C4-2B (cell line): ENCODE measurements at regions not wholly inside any gene's neighbourhood (a gene's known extent, or its start where the extent isn't known, plus 50 kb on each side); places are given as distances from the start of the nearest gene placed in this dataset.
"Not testable (repeated sequence)": the region's sequence is repeated elsewhere in the genome, so short reads cannot be mapped to it uniquely, and the experiment has no call there.

Experiments
- H3K27ac ChIP-seq: fragments of 450-650 bp; 2 replicates; pipeline ENCODE4 v1.5.1; 2017
- ZFX ChIP-seq: fragments of 450-650 bp; IDR thresholded peaks from 2 replicates; pipeline ENCODE4 v1.6.1; 2017
- TF ChIP-seq, protein P1 (sequence below): fragments of 450-650 bp; conservative IDR thresholded peaks from 2 replicates; pipeline ENCODE4 v1.5.1; 2017; ENCODE audit warnings: mild to moderate bottlenecking

DNA sequence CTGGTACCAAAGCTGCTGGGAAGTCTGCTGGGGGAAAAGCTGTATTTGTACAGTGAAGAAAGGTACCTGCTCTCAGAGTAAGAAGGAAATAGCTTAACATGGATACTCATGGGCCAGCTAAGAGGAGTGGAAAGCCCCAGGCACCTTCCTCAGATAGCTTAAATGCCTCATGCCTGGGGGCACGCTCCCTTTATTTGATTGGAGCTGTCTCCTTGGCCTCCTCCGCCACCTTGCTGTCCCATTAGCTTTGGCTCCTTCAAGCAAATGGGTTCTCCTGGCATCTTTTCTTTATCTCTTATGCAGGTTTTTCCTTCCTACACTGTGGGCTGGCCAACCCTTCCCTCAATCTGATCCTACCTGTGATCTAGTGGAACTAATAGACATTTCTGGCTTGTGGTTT lies 318.5 kb downstream of the SH2D4B start:
- no peak overlapping the region for H3K27ac ChIP-seq
- TF ChIP-seq, protein P1, sequence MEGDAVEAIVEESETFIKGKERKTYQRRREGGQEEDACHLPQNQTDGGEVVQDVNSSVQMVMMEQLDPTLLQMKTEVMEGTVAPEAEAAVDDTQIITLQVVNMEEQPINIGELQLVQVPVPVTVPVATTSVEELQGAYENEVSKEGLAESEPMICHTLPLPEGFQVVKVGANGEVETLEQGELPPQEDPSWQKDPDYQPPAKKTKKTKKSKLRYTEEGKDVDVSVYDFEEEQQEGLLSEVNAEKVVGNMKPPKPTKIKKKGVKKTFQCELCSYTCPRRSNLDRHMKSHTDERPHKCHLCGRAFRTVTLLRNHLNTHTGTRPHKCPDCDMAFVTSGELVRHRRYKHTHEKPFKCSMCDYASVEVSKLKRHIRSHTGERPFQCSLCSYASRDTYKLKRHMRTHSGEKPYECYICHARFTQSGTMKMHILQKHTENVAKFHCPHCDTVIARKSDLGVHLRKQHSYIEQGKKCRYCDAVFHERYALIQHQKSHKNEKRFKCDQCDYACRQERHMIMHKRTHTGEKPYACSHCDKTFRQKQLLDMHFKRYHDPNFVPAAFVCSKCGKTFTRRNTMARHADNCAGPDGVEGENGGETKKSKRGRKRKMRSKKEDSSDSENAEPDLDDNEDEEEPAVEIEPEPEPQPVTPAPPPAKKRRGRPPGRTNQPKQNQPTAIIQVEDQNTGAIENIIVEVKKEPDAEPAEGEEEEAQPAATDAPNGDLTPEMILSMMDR = no peak
- no peak for TF ChIP-seq ZFX

DNA sequence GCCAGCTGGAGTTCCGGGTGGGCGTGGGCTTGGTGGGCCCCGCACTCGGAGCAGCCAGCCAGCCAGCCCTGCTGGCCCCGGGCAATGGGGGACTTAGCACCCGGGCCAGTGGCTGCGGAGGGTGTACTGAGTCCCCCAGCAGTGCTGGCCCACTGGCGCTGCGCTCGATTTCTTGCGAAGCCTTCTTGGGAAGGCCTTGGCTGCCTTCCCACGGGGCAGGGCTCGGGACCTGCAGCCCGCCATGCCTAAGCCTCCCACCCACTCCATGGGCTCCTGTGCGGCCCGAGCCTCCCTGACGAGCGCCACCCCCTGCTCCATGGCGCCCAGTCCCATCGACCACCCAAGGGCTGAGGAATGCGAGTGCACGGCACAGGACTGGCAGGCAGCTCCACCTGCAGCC lies 321.6 kb downstream of the SH2D4B start:
- H3K27ac ChIP-seq = not testable (repeated sequence)

DNA sequence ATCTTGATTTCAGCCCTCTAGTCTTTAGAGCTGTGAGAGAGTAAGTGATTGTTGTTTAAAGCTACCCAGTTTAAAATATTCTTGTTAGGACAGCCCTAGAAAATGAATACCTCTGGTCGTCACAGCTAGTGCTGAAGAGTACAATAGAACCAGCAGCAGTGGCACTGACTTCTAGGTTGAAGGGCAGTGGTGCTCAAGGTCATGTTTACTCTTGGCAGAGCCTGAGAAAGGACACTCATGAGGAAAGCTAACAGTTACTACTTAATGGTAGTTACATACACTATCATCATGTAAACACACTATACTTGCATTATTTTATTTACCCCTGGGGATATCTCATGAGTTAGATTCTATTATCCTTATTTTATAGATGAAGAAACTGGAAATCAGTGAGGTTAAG lies 323.0 kb downstream of the SH2D4B start:
- H3K27ac ChIP-seq = no peak overlapping the region
- TF ChIP-seq, protein P1 = no peak
- TF ChIP-seq ZFX = no peak

DNA sequence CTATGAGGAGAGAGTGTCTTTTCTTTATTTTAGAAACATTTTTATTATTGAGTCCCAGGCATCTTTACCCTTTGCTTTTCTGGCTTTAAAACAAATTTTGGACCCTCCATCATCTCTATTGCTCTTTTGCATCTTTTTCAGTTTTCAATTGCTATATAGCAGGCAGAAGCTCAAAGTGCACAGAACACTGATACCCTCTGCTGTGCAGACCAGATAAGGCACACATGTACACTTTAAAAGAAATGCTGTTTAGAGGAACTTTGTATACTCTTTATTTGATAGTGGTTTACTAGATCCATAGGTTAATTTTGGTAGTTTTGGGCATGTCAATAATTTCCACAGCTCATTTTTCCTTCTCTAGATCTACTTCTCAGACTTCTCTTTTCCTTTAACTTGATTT lies 324.2 kb downstream of the SH2D4B start:
- TF ChIP-seq, protein P1 = peak; percentile 45
- no peak for TF ChIP-seq ZFX
- H3K27ac ChIP-seq = no peak overlapping the region

DNA sequence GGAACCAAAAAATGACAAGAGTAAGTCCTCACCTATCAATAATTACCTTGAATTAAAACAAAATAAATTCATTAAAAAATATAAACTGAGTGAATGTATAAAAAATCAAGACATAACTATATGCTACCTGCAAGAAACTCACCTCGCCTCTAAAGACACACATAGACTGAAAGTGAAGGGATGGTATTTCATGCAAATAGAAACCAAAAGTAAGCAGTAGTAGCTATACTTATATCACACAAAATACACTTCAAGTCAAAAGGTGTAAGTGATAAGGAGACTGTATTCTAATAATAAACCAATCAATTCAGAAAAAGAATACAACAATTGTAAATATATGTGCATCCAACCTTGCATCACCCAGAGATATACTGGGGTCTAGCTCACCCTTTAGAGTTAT lies 332.6 kb downstream of the SH2D4B start:
- no peak overlapping the region for H3K27ac ChIP-seq
- TF ChIP-seq, protein P1 = no peak
- TF ChIP-seq ZFX = no peak

DNA sequence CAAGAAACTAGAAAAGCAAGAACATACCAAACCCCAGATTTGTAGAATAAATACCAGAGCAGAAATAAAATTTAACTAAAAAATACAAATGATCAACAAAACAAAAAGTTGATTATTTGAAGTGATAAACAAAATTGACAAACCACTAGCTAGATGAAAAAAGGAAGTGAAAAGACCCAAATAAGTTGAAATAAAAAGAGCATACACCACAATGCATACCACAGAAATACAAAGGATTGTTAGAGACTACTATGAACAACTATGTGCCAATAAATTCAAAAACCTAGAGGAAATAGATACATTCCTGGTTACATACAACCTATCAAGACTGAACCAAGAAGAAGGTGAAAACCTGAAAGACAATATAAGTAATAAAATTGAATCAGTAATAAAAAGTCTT lies 333.4 kb downstream of the SH2D4B start:
- H3K27ac ChIP-seq = no peak overlapping the region
- TF ChIP-seq, protein P1 = no peak
- no peak for TF ChIP-seq ZFX

DNA sequence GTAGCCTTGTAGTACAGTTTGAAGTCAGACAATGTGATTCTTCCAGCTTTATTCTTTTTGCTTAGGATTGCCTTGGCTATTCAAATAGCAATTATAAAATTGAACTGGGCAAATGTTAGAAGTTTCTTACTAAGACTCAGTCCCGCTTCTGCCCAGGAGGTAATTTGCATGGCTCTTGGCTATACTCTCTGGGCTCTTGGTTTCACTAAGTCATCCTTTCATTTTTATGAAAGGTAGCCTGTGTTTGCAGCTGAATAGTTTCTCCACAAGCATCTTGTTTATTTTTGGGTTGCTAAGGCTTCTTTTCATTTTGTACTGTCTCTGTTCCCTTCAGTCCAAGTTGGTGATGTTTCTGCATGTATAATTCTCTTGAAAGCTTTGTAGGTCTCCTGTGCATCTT lies 340.6 kb downstream of the SH2D4B start:
- no peak for TF ChIP-seq ZFX
- TF ChIP-seq, protein P1 = no peak

DNA sequence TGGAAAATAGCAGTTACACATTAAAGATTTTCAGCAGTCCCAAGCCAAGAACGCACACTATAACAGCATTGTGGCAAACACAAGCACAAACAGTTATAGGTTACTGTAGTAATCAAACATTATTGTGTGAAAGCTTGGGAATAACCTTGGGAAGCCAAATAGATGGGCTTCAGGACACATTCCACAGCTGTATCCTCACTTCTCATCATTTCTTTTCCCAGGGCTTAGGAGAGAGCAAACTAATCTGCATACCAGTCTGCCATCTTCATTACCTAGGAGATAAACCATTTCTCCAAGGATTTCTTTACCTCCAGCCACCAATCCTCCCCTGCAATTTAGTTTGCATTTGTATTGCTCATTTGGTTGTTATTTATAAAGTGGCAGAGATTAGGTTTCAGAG lies 352.4 kb downstream of the SH2D4B start:
- H3K27ac ChIP-seq = no peak overlapping the region
- TF ChIP-seq, protein P1 = no peak

More for the DNA sequence above, 340.6 kb downstream of the SH2D4B start:
- H3K27ac ChIP-seq = no peak overlapping the region
